Stimulated activated CD8-positive, alpha-beta memory T cell treated with anti-CD3 and anti-CD28 coated beads, Interleukin-2, amount 100 ng/mL, for 48 hours (primary cell): ENCODE measurements at regions not wholly inside any gene's neighbourhood (a gene's known extent, or its start where the extent isn't known, plus 50 kb on each side); places are given as distances from the start of the nearest gene placed in this dataset.

Experiments
- DNase-seq, 2 donors: peaks; one replicate each; pipeline ENCODE4 v3.0.0-alpha.2; 2020; ENCODE audit warnings: low read depth in 2 of 2

DNA sequence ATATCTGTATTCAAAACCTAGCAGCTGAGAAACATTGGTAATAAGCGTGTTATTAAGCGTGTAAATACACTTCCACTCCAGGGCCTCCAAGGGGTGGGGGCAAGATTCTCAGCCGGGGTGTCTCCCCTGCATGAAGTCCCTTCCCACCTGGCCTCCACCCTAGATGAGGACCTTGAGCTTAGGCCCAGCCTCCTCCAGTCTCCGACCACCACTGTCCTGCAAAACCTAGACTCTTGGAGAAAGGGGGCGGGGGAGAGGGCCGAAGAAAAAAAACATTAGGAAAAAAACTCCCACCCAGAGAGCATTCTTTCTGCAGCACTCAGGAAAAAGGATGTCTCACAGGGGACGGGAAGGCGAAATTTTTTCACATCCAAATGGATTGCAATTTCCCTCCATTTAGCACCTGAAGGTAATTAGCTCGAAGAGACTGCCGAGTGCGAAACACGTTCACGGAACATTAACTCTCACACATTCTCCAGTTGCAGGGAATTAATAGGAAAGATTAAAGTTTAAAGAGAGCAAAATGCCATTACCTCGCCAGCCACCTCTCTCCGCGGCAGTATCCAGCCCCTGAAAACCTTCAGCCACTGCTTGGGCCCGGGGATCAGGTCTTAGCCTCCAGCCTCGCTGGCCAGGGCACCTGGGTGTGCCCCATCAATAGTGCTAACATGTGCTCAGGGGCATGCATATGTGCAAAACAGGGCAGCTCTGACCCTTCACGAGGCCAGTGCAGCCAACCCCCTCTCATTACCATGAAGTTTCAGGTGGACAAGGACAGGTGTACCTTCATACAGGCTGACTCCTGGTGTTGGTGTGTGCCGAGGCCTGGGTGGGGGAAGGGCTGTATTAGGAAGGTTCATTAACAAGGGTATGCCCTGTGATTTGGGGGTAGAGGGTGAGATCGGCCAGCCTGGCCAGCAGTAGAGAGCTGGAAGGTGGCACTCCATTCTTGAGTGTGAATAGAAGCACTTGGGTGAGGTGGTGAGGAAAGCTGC lies 77.2 kb downstream of the HIF1AN start:
- no peak for DNase-seq

DNA sequence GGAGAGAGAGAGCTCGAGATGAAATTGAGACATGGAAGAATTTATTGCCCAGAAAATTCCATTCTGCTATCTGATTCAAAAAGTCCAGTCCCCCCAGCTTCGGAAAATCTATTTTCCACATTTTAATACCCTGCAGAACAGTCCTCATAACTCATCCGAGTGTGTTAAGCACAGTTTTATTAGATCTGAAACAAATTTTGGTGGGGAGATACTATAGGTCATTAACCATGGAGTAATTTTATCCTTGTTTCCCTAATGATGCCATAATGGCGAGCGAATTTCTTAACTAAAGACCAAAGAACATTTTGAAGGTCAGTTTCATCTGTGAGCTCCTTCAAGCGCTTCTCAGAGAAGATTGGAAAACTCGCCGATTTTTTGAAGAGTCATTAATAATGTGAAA lies 78.1 kb downstream of the HIF1AN start:
- DNase-seq = no peak

GRCh38 chr10:100614429-100615095 lies 78.8 kb downstream of the HIF1AN start:
- no peak for DNase-seq

- DNase-seq = no peak
Observed at GRCh38 chr10:100615241-100615640, 79.5 kb downstream of the HIF1AN start.

DNA sequence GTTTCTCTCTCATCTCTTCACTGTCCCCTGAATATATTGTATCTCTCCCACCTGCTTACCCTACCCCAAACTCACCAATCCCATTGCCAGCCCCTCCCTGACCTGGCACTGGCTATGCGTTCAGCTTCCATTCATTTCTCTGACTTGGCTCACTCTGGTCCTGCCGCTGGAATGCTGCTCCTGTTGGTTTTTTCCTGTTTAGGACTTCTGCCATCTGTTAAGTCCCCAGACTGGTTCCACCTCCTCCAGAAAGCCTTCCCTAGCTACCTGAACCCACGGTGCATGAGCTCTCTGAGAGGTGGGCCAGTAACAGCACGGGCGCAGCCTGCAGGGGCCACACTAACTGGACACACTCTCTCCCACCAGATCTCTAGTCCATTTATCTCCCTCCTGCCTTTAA lies 80.2 kb downstream of the HIF1AN start:
- DNase-seq = no peak

DNA sequence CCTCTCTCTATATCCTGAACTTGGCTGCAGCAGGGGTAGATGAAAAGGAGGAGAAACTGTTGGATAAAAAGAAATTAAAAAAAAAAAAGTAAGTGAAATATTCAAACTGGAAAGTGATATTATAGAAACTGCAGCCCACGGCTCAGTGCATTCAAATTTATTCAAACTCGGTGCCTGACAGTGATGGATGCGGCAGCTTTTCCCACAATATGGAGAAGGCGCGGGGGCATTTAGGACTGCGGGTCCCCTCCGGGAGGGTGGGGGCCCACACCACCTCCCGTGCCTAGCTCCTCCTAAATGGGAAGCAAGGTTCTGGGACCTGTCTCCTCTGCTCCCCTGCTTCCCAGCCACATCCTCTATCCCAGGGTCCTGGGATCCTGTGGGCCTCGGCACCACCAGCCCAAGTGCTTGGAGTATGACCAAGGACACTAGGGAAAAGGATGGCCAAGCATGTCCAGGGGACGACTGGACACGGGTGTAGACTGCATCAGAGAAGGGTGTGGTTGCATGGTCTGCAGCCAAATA lies 82.4 kb downstream of the HIF1AN start:
- no peak for DNase-seq

GRCh38 chr10:100618632-100619255 lies 83.0 kb downstream of the HIF1AN start:
- no peak for DNase-seq

GRCh38 chr10:100620087-100620835 lies 84.5 kb downstream of the HIF1AN start:
- DNase-seq = no peak

- DNase-seq = no peak
Observed at GRCh38 chr10:100621360-100622205, 85.8 kb downstream of the HIF1AN start.

DNA sequence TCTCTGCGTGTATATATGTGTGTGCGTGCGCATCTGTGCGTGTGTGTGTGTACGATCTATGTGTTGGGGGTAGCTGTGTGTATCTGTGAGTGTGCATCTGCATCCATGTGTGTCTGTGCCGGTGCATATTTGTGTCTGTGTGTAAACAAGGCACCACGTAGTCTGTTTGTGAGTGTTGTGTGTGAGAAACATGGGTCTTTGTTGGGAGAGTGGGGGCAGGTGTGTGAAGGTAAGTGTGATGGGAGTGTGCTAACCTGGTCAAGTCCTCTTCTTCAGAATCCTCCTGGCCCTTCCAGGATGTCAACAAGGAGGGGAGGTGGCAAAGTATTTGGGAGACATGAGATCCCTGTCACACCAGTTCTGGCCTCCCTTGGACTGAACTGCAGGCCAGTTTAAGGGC lies 87.2 kb downstream of the HIF1AN start:
- no peak for DNase-seq

DNA sequence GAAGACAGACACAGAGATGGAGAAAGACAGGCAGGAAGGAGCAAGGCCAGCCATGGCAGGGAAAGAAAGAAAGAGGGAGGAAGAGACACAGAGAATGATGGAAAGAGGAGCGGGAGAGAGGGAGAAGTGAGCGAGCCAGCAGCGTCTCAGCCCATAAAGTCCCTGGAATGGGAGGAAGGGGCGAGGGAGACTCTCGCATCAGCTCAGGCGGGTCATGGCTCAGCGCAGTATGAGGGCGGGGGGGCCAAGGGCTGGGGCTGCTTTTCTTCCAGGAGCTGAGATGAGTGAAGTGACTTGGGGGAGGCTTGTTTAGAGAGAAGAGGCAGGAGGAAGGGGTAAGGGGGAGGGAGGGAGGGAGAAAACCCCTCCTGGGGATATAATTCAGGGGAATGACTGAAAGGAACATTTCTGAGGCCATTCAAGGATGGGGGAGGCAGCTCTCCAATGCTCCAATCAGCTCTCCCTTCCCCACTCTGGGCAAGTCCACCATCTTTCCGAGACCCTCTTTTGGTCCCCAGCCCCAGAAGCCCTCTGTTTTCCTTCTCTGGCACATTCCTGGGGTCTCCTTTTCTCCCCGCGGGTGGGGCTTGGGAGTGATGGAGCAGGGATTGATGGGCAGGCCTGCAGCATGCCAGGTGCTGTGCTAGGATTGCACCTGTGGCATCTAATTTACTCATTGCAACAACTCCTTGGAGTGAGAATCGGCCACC lies 87.9 kb downstream of the HIF1AN start:
- no peak for DNase-seq

DNA sequence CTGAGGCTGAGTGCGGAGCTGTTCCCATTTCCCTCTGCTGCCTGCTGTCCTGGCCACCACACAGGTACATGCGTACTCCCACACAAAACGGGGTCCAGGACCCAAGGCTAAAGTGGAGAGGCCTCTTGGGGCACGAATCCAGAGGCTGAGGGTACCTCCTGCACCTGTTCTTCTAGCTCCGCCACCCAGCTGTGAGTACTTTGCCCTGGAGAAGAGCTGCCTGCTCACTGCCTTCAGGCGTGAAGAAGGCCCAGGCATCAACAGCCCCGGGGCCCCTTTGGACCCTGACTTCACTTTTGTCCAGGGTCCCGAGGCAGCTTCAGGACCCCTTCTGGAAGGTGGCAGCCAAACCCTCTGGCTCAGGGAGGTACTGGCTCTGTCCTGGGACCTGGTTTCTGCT lies 88.6 kb downstream of the HIF1AN start:
- DNase-seq = no peak

GRCh38 chr10:100625816-100626215 lies 90.1 kb downstream of the HIF1AN start:
- no peak for DNase-seq

DNA sequence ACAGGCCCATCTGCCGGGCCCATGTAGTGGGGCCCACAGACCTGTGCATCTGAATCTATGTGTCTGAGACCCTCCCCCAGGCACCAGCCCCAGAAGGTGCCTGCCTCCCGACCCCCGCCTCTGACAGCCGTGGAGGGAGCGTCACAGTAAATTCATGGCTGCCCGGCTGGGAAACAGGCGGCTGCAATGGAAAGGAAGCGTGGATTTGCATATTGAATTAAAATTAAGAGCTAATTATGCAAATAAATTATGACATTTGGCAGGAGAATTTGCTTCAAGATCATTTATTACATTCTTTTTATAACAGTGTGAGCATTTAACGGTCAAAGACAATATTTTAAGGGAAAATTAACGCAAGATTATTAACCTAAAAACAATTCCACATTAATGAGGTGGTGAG lies 92.3 kb downstream of the HIF1AN start:
- no peak for DNase-seq

DNA sequence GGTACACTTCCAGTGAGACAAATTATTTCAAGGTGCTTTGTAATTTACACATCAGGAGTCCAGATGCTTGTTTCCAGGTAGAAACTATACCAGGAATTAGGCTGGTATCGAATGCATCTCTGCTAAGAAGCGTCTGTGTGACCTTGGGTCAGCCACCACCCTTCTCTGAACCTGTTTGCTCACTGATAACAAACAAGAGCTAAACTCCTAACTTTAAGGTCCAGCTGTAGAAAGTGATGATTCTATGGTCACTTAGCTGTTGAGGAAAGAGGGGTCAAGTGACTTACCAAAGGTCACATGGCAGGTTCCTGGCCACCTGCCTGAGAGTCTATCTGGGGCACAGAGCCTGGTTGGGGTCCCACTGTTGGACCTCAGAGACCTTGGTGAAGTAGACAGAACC lies 95.4 kb downstream of the HIF1AN start:
- no peak for DNase-seq

DNA sequence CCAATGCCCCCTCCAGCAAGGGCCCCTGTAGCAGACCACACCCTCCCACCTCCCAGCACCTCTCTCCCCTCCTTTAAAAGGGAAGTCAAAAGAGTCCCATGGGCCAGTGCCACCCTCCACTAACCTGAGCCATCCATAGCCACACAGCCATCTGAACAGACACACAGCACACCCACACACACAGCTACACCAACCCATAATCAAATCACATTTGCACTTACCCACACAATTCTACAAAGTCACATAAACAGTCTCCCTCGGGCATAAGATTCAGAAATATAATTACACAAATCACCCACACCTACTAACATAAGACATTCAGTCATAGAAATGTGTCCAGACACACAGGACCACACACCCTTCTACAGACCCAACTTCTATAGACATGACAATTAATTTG lies 96.3 kb downstream of the HIF1AN start:
- DNase-seq = no peak

GRCh38 chr10:100634034-100634433 lies 98.3 kb downstream of the HIF1AN start:
- DNase-seq = no peak

- DNase-seq = no peak
Observed at GRCh38 chr10:100636848-100637553, 101.3 kb downstream of the HIF1AN start.

DNA sequence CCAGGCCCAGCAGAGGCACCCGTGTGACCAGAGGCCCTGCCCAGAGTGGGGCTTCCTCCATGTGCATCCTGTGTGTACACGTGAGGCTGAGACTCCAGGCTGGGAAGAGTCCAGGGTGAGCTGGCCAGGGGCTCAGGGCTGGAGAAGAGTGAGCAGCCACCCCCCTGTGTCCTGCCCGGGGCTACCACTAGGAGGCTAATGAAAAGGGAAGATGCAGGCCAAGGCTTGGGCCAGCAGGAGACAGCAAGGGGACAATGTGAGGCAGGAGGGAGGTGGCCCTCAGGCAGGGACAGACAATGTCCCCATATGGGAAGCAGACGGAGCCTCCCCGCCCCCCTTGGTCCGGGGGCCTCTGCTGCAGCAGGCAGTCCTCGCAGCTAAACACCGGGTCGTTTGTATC lies 102.0 kb downstream of the HIF1AN start:
- no peak for DNase-seq
